SK-N-SH treated with all-trans-retinoic acid at 6 μM for 48 hours (cell line): ENCODE measurements at regions not wholly inside any gene's neighbourhood (a gene's known extent, or its start where the extent isn't known, plus 50 kb on each side); places are given as distances from the start of the nearest gene placed in this dataset.

Source experiments
- ESRRG ChIP-seq: fragments of 250-450 bp; sonication (Bioruptor Pico); IDR thresholded peaks from 2 replicates; pipeline ENCODE4 v1.6.1; 2021; ENCODE audit warnings: mild to moderate bottlenecking
- OSR1 ChIP-seq: fragments of 250-450 bp; sonication (Bioruptor Pico); IDR thresholded peaks from 2 replicates; pipeline ENCODE4 v1.8.0; 2022; ENCODE audit warnings: moderate library complexity, mild to moderate bottlenecking, inconsistent platforms
- RARB ChIP-seq: fragments of 250-450 bp; sonication (Bioruptor Pico); IDR thresholded peaks from 2 replicates; pipeline ENCODE4 v1.8.0; 2021; ENCODE audit warnings: mild to moderate bottlenecking, moderate library complexity
- SNAI2 ChIP-seq: fragments of 250-450 bp; sonication (Bioruptor Pico); IDR thresholded peaks from 2 replicates; pipeline ENCODE4 v1.5.0; 2020; ENCODE audit warnings: mild to moderate bottlenecking, moderate library complexity
- TOX ChIP-seq: fragments of 250-450 bp; sonication (Bioruptor Pico); IDR thresholded peaks from 2 replicates; pipeline ENCODE4 v1.8.0; 2021; ENCODE audit warnings: mild to moderate bottlenecking, moderate library complexity, borderline replicate concordance
- ZFP3 ChIP-seq: fragments of 250-450 bp; sonication (Bioruptor Pico); IDR thresholded peaks from 2 replicates; pipeline ENCODE4 v1.5.0; 2020; ENCODE audit warnings: mild to moderate bottlenecking, moderate library complexity
- TF ChIP-seq, protein P1 (sequence below): fragments of 250-450 bp; sonication (Bioruptor Pico); IDR thresholded peaks from 2 replicates; pipeline ENCODE4 v1.5.1; 2020; ENCODE audit warnings: low read depth, mild to moderate bottlenecking, moderate library complexity
- TF ChIP-seq, protein P2 (sequence below): fragments of 250-450 bp; sonication (Bioruptor Pico); IDR thresholded peaks from 2 replicates; pipeline ENCODE4 v1.5.1; 2021; ENCODE audit warnings: mild to moderate bottlenecking, moderate library complexity
- TF ChIP-seq, protein P3 (sequence below): fragments of 250-450 bp; sonication (Bioruptor Pico); IDR thresholded peaks from 2 replicates; pipeline ENCODE4 v1.8.0; 2020; ENCODE audit warnings: mild to moderate bottlenecking, moderate library complexity, borderline replicate concordance

DNA sequence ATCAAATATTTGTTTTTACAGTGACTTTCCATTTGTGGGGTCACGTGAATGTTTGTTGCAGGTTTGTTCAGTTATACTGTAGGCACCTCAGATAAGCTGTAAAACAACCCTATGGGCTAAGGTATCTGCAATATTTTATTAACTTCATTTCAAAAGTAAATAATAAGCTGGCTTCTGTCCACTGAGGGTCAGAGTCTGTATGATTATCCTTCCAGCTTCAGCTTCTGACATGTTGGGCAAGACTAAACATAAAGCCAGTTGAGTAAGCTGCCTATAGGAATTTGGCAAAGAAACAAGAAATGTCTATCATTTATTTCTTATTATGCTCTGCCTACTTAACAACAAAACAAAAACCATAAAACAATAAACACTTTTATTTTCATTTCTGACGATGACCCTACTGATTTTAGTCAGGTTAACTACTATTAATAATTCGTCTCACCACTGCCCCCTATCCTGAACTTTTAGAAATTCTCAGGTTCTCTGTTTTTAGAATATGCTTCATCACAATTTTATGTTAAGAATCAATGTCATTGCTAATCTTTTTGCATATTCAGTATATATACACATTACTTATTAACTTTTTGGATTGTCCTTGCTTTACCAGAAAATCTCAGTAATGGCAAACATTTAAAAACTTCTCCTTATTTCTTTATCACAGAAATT, 413.6 kb upstream of the ADAMTSL1 start:
- TF ChIP-seq RARB, result no peak
- TF ChIP-seq, protein P1, sequence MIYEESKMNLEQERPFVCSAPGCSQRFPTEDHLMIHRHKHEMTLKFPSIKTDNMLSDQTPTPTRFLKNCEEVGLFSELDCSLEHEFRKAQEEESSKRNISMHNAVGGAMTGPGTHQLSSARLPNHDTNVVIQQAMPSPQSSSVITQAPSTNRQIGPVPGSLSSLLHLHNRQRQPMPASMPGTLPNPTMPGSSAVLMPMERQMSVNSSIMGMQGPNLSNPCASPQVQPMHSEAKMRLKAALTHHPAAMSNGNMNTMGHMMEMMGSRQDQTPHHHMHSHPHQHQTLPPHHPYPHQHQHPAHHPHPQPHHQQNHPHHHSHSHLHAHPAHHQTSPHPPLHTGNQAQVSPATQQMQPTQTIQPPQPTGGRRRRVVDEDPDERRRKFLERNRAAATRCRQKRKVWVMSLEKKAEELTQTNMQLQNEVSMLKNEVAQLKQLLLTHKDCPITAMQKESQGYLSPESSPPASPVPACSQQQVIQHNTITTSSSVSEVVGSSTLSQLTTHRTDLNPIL, result no peak
- no peak for TF ChIP-seq SNAI2 (CRISPR knock-in tag)
- TF ChIP-seq, protein P2, sequence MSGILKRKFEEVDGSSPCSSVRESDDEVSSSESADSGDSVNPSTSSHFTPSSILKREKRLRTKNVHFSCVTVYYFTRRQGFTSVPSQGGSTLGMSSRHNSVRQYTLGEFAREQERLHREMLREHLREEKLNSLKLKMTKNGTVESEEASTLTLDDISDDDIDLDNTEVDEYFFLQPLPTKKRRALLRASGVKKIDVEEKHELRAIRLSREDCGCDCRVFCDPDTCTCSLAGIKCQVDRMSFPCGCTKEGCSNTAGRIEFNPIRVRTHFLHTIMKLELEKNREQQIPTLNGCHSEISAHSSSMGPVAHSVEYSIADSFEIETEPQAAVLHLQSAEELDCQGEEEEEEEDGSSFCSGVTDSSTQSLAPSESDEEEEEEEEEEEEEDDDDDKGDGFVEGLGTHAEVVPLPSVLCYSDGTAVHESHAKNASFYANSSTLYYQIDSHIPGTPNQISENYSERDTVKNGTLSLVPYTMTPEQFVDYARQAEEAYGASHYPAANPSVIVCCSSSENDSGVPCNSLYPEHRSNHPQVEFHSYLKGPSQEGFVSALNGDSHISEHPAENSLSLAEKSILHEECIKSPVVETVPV (CRISPR knock-in tag), result no peak
- no peak for TF ChIP-seq ESRRG (CRISPR knock-in tag)
- no peak for TF ChIP-seq OSR1
- TF ChIP-seq, protein P3, sequence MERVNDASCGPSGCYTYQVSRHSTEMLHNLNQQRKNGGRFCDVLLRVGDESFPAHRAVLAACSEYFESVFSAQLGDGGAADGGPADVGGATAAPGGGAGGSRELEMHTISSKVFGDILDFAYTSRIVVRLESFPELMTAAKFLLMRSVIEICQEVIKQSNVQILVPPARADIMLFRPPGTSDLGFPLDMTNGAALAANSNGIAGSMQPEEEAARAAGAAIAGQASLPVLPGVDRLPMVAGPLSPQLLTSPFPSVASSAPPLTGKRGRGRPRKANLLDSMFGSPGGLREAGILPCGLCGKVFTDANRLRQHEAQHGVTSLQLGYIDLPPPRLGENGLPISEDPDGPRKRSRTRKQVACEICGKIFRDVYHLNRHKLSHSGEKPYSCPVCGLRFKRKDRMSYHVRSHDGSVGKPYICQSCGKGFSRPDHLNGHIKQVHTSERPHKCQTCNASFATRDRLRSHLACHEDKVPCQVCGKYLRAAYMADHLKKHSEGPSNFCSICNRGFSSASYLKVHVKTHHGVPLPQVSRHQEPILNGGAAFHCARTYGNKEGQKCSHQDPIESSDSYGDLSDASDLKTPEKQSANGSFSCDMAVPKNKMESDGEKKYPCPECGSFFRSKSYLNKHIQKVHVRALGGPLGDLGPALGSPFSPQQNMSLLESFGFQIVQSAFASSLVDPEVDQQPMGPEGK (CRISPR knock-in tag), result no peak
- TF ChIP-seq ZFP3 (CRISPR knock-in tag), result no peak
- TF ChIP-seq TOX (CRISPR knock-in tag), result no peak
